Fibroblast of skin of scalp (primary cell): ENCODE measurements at regions not wholly inside any gene's neighbourhood (a gene's known extent, or its start where the extent isn't known, plus 50 kb on each side); places are given as distances from the start of the nearest gene placed in this dataset.

Experiments used
- DNase-seq: peaks from one replicate; pipeline ENCODE4 v3.0.0-alpha.2; 2013

DNA sequence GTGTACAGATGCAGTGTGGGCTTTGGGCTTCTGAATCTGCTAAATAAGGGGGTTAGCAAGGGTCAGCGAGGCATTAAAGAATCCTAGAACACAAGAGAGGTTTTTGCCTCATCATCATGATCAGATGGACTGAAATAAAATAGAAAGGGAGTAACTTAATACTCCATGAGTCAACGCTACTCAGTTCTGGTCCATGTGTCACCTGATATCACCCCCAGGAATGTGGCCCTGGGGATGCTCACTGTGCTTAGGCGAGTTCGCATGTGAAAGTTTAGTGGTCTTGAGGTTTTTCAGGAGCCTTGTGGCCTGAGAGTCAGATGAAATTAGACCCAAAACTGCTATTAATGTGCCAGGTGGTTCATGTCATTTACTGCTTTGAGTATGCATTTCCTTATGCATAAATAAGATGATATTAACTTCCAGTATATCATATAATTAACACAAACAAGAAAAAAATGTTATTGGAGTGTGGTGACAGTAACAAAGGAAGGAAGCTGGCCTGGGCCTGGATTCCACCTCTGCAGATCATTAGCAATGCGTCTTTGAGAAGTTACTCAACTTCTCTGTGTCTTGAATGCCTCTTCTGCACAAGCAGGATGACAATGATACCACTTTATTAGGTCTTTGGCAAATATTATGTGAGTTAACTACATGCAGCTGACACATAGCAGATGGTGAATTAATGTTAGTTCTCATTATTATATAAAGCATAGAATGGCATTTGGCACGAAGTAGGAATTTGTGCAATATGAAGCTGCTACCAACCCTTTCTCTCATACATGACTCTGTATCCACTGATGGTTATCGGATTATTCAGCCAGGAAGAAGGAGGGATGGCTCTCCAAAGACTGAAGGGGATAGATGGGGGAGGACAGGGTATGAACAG, 1272.6 kb downstream of the AACS start:
- DNase-seq: peak; percentile 47

DNA sequence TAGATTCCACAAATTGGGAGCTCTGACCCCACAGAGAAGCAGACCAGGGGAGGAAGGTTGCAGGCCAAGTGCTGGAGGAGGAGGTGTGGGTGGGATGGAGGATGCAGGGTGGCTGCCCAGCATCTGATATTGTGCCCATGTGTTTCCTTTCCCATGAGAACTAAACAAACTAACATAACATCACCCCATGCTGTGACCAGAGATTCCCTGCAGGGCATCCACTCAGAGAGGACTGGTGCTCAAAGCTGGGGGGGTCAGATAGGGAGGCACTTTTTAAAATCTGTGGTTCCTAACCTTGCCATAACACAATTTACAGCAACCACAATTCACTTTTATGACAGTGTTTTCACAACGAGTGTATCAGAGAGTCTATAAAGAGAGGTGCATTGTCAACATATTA, 1277.6 kb downstream of the AACS start:
- DNase-seq: no peak

DNA sequence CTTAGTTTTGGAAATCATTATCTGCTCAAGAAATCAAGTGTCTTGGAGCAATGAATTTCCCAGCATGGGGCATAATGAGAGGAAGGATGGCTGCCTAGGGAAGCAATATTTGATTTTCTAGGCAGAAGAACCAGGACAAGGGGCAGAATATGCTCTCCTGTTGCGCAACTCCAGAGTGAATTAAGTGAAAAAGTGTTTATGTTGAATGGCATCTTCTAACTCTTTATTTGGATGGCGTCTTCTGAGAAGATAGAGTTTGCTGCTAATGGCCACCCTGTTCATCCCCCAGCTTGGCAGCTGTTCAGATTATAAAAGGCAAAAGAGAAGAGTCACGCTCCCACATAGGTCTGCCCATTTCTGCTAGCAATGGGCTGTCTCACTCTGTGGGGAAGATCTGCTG, 1278.1 kb downstream of the AACS start:
- no peak for DNase-seq

DNA sequence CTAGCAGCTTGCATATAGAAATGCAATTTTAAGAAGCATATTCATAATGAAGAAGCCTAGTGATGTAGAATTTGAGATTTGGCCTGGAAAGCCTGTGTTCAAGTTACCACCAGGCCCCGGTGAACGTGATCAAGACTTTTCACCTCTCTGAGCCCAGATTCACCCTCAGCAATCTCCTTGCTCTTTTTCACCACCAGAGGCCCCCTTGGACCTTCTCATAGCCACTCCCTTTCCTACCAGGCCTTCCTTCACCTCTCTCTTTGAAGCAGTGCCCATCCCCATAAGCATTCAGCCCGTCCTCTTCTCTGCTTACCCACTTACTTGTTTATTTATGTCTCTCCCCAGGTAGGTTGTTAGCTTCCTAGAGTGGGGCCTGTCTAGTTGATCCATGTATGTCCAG, 1280.9 kb downstream of the AACS start:
- DNase-seq: no peak

DNA sequence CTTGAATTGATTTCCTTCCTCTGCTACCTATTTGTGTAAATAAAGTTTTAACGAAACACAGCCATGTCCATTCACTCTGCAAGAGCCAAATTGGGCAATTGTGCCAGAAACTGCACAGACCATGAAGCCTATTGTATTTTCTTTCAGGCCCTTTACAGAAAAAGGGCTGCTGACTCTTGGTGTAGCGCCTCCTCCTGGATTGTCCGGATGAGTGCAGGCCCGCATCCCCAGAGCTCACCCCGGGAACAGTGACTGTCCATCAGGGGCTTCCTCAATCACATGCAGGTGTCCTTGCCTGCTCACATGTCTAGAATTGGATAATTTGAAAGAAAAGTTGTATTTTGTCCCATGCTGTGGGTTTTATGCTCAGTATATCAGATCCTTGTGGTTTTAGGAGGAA, 1282.2 kb downstream of the AACS start:
- no peak for DNase-seq

DNA sequence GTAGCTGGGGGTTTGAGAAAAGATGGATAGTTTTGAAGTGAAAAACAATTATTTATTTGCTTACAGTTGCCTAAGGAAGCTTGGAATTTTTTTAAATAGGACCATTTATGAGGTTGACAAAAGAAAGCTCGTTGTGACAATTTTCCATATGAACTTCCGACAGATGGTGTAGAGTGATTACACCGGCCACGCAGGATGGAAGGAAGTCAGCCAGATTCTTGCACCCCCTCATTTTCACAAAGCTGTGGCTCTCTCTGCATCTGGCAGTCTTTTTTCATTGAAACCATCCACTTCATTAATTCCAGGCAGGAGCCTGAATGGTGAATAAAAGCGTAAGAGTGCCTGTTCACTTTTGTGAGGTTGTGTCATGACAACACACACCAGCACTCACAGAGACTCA, 1284.1 kb downstream of the AACS start:
- DNase-seq: no peak

DNA sequence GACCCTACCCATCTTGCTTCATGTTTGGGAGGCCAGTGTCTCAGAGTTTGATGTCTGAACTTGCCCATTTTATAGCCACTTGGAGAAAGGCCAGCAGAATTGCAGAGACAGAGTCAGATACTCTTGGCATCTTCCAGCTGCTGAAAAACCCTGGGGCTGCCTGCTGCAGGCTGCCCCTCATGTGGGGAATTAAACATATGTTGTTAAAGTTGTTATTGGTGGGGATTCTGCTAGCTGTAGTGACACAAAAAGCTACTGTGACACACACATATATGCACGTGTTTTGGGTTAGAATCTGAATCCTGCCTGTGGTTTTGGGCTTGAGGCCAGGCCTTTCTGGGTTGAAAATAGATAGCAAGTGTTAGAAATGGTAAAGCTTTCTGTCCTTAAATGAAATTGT, 1288.4 kb downstream of the AACS start:
- peak; percentile 12 for DNase-seq

DNA sequence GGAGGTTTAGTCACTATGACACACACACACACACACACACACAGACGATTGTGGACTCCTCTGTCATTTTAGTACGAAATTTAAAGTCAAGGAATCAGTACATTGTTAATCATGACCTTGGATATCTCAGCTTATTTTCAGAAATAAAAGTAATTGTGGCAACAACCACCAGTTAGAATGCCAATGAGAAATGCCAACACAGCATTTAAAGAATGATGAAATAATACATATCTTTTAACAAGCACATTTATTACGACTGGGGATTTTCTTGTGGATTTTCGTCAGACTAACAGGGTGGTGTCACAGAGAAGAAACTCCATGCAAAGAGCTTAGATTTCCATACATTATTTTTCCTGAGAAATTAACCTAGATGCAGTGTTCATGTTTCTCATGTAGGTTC, 1289.4 kb downstream of the AACS start:
- no peak for DNase-seq

DNA sequence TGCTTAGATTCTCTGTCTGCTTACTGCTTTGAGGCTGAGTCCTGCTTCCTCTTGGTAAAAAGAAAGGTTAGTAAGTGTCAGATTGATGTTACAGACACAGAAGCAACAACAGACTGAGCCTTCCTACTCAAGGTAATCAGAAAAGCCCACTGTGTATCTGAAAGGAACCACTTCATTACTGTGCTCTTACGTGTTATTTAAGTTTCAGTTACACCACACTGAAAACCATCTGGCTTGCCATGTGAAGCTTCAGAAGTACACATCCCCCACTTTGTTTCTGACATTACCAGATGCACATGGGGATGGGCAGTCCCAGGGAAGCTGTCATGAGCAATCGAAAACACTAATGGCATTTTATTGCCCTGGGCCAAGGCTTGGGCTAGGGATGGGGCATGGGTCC, 1290.1 kb downstream of the AACS start:
- DNase-seq: no peak

DNA sequence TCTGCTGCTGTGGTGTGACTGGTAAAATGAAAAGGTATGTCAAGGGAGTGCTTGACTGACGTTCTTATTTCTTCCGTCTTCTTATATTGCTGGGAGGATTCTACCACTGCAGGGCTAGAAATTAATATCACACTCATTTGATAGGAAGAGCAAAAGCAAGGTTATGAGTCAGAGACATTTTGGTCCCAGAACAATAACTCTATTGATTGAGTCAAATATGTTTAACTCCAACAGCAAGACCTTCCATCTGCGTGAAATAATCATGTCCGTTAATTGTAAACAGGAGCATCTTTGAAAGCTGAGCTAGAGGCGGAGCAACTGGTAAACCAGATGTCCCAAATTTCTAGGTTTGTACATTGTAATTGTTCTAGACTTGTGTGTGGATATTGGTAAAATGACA, 1293.6 kb downstream of the AACS start:
- no peak for DNase-seq

DNA sequence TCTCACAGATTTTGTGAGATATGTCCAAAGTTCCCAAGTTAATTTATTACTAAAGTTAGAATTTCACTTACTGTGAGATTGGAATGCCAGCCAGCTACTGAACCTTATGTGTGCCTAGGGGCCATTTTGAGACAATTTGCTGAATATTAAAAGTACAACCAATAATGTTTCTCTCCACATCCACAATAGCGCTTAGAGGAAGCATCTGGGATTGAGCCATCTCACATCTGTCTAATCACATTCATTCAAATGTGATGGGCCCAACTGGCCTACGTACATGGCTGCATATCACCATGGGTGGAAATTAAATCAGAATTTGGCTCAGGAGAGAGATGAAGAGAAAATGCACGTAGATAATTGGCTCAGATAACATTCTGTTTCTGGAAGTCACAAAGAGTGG, 1294.0 kb downstream of the AACS start:
- DNase-seq: no peak

DNA sequence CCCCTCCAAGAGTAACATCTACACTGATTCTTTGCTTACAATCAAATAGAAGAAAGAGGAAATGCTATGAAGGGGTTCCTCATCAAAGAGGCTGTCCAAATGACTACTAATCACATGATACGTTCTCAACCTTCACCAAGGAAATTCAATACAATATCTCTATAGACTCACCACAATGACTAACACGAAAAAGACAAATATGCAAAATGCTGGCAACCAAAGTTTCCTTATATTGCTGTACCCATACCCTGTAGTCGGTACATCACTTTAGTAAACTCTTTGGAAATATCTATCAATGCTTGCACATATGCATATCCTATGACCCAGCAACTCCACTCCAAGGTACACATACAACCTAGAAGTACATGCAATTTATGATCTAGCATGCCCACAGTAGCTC, 1296.6 kb downstream of the AACS start:
- DNase-seq: no peak

DNA sequence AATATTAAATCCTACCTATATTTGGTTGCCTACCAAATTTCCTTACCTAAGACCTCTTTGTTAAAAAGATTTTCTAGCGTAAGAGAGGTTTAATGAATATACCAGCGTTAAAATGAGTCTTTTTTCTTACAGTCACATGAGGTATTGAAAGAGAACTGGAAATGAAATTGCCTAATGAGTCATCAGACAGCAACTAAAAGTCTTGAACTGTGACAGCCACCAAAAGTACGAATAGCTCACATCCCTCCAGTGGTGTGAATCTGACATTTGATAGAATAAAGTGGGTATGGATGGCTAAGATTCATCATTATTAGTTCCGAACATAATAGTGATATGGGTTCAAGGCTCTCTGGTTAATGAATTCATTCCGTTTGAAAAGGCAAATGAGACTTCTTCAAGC, 1297.3 kb downstream of the AACS start:
- DNase-seq: no peak

DNA sequence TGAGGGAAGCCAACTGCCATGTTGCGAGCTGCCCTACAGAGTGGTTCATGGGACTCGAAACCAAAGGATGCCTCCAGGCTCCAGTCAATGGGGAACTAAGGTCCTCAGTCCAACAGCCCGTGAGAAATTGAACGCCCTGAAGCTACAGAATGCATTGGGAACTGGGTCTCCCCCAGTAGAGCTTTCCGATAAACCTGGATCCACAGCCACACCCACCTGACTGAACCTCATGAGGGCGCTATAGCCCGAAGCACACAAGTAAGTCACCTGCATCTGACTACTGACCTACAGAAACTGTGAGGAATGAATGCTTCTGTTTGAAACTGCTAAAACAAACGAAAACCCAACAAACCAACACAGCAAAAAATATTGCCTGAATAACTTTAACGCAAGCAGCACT, 1297.7 kb downstream of the AACS start:
- no peak for DNase-seq

DNA sequence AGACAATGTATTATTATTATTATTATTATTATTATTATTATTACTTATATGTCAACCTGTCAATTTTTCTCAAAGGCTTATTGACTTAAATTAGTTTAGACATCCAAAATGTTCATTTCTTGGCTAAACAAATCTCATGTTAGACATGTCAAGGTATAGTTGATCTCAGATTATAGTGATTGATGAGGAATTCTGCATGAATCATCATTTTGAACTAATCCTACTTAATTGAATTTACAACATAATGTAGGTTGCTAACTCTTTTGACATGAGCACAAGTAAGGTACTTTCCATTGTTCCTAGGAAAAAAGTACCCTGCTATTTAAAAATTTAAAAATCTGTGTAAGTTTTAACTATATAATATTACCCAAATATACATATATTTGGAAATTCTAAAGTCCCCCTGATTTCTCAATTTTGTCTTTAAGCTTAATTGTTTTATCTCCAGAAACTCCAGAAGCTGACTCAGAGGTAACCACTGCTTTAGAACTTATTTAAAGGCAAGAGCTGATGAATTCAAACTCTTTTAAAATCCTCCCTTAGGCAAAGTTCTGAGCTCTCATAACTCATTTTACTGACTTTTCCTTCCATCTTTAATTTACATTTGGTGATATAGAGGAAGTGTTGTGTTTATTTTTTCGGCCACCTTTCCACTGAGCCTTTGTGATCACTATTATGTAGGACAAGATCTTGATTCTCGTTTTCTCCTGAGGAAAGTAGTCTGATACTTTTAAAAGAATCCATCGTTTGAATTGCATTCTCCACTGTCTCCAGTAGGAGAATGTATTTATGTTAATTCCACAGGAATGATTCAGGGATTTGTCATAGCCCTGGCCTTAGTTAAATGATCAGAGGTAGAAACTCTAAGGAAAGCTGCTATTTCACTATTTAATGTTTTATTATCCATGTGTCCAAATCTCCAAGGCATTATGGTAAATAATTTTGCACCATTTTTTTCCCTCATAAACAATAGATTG, 1304.5 kb downstream of the AACS start:
- peak; percentile 44 for DNase-seq

DNA sequence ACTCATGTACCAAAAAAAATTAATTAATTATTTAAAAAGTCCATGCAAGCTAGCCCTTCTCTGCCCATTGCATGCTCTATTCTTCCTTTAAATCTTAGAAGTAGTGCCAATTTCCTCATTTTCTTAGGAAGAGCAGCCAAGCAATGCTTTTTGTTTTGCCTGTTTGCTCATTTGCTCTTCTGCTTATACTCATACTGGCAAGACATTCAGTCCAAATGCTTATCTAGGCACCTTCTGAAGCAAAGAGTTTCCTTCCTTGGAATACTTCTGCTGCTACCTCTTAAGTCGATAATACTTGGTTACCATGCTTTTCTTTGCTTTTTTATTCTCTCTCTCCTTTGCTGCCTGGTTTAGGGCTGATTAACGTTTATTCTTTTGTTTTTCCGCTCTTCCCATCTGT, 1318.3 kb downstream of the AACS start:
- no peak for DNase-seq

DNA sequence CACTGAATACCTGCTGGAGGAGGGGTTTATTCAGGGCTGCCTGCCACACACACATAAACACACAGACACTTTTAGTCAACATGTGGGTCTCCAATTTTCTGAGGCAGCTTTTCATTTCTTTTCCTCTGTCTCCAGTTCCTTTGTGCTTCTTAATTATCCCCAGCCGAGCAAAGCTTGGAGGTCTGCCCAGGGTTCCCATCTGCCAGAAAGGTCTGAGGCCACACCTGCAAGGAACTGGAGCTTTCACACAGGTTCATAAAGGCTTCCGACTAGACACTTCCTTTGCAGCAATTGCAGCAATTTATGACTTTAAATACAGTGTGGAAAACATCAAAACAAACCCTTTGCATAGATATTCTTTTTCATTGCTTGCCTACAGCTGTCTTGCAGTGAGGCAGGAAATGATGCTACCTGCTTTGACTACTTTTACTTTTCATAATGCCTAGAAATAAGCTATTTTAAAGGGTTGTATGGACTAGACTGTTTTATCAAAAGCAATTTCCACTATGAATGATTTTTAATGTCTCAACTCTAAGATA, 1318.9 kb downstream of the AACS start:
- DNase-seq: no peak

DNA sequence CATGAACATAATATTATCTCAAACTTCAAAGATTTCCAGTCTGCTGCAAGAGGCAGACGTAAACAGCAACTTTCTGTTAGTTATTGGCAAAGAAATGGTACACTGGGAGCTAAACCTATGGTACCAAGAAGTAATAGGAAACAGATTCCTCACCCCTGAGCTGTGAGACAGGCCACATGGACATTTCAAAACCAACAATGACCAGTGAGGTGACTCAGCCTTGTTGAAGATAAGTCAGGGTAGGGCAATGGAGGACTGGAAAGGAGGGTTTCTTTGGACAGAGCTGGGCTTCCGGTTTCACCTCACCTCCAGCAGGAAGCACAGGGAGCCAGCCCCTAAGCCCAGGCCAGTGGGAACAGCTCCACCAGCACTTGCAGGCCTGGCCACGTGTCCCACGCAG, 1320.5 kb downstream of the AACS start:
- DNase-seq: no peak

DNA sequence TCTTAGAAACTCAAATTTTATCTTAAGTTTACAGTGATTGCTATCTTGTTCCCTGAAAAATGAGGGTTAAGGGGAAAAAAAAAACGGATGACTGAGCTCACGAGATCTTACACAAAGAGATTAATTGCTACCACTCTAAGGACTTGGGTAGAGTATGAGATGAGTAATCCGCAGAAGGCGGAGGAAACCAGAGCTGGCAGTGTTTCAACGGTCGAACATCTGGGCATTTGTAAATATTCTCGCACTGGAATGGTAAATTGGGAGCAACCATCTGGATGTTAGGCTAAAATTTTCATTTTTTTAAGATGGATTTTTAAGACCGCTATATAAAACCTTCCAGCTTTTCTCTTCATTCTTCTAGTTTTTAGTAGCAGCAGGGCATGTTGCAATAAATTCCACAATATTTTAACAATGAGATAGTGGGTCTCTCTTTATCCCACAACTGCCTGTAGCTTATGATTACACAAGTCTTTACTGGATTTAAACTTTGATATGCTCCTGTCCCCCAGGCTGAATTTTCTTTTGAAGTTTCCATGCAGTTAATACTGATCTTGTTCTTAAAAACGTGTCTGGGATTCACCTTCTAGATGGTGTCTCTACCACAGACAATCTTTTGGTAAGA, 1324.1 kb downstream of the AACS start:
- peak; percentile 36 for DNase-seq

DNA sequence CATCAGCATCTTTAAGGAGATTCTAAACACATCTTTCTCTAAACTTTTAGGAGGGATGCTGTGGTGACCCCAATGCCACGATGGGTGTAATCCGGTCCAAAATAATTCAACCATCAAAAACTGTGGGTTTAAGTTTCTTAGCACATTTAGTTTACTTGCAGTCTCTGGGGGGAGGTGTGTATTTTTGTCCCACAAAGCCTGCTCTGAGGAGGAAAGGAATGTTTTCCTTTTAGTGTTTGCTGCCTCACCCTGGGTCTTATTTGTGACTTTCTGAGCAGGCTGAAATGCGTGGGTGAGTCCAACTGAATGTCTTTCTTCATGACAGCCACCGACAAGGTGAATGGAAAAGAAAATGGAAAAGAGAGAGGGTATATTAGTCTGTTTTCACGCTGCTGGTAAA, 1324.7 kb downstream of the AACS start:
- peak; percentile 4 for DNase-seq

DNA sequence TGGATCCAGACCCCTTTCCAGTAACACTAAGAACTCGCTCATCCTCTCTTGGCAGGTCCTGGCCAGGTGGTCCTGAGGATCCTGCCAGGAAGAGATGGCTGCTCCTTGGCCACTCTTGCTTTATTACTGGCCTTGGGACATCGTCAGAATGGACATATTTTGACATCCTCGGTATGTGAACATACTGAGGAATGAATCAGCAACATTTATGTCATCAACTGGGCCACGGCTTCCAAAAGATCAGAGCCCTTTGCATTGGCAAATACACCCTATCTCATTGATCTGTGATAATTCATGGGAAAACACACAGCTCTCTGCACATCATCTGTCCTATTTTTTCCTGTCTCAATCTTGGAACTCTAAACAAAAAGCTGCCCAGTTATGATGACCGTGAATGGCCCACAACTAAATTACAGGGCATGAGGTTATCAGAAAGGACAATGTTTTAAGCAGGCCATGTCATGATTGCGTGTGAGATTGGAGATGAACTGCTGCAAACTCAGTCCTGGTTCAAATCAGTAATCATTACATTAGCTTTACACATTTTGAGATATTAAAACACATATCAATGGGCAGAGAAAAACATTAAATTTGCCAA, 1325.8 kb downstream of the AACS start:
- no peak for DNase-seq

DNA sequence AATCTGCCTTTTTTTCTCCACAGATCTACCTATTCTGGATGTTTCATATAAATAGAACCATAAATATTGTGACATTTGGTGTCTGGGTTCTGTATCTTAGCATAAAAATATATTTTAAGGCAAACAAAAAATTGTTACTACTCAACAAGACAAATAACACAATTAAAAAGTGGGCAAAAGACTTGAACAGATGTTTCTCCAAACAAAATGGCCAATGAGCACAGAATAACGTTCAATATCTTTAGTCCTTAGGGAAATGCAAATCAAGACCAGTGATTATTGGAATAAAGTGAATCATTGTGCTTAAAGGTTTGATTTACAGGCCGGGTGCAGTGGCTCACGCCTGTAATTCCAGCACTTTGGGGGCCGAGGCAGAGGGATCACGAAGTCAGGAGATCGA, 1331.3 kb downstream of the AACS start:
- DNase-seq: no peak
